ENCODE measurements at regions not wholly inside any gene's neighbourhood (a gene's known extent, or its start where the extent isn't known, plus 50 kb on each side); places are given as distances from the start of the nearest gene placed in this dataset.

DNA sequence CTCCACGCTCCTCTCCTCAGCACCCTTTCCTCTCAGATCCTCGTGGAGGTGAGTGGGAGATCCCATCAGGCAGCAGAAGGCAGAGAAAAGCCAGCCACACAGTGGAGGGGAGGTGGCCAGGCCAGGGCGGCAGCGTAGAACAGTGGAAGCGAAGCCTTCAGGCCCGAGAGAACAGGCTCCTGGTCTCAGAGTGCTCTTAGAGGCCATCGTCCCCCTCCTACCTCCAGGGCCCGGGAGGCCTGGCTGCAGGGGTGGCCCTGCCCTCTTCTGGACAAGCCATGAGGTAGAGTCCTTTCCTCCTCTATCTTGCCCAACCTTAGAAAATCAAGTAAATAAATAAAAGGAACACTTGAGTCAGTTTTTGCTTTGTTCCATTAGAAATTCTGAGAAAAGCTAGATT is 202.0 kb downstream of the KATNAL1 start:
- no peak for DNase-seq

DNA sequence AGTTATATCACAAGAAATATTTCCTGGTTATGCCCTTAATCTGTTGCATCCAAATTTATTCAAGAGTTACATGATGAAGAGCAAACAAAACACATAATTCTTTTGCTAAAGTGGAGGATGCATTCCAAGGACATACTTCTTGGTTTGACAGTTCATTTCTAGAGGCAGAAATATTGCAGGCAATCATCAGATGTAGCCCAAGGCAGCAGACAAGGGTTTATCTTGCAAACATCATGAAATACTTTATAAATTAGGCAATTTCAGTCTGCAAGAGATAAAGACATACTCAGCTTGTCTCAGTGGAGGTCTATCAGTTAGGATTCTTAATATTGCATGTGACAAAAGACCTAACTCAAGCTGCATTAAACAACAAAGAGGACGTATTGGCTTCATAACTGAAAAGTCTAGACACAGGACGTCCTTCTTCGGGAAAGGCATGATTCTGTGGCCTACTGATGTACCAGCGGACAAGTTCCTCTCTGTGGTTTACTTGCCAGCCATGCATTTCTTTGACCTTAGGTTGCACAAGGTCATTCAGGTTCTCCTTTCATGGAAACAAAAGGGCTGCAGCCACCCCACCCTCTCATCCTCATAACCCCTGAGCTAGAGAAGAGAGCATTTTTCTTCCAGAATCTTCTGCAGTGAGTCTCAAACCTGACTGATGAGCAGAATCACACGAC is 204.1 kb downstream of the KATNAL1 start:
- no peak for DNase-seq

DNA sequence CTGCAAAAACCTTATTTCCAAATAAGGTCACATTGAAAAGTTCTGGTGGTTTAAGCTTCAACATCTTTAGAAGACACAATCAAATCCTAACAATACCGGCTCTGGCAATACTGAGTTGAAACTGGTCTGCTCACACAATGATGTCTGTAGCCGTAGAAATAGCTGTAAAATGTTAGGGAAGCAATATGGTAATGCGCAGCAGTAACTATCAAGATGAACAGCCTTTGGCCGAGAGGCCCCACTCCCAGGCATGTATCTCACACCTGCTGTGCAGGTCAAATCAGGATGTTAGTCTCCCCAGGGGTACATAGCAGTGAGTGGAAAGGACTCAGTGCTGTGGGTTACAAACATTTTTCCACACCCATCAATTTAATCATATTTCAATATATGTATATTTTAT is 207.1 kb downstream of the KATNAL1 start:
- DNase-seq: no peak

DNA sequence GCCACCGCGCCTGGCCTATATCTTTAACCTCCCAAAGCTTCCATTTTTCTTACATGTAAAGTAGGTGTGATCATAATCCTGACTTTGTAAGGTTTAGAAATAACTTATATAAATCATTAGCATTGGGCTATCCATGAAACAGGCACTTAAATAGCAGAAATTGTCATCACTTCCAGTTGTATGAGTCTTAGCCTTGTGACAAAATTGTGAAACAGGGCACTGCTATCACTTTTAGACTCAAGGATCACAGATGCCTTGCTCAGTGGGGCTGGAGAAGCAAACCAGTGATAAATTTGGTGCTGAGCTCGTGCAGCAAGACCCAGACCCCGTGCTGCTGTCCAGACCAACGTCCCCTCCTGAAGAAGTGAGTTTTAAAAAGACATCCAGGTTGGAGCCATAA is 209.7 kb downstream of the KATNAL1 start:
- DNase-seq: no peak

DNA sequence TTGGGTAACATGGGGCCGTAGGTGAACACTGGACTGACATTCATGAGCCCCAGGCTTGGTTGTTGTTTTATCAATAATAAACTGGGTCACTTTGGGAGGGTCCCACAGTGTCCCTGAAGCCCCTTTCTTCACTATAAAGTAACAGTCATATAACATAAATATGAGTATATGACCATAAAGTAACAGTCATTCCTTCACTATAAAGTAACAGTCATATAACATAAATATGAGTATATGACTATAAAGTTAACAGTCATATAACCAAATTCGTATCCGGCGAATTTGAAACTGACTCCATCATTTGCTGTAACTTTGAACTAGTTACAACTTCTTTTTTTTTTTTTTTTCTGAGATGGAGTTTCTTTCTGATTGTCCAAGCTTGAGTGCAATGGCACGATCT is 210.3 kb downstream of the KATNAL1 start:
- no peak for DNase-seq

DNA sequence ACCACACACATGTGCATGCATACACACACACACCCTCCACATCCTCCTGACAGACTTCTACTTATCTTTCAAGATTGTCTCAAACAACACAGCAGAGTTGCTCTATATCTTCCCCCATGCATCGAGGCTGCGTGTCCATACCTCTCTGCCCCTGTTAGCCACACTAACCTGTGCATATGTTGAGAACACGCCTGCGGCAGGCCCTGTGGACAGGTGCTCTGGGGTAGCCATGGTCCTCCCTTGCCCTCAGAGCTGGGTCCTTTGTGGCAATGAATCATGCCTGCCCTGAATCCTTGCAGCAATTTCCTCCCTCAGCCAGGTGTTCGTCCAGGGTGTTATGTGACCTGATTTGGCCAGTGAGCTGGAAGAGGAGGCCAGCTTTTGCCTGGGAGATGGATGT is 213.3 kb downstream of the KATNAL1 start:
- DNase-seq: no peak

DNA sequence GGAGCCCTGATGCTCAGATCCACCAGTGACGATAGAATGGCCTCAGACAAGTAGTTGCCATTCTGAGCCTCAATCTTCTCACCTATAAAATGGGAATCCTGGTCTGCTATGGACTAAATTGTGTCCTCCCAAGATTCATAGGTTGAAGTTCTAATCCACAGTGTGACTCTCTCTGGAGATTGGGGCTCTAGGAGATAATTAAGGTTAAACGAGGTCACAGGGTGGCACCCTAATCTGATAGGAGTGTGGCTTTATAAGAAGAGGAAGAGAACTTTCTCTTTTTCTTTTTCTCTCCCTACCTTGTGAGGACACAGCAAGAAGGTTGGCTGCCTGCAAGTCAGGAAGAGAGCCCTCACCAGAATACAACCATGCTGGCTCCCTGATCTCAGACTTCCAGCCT is 214.1 kb downstream of the KATNAL1 start:
- no peak for DNase-seq

DNA sequence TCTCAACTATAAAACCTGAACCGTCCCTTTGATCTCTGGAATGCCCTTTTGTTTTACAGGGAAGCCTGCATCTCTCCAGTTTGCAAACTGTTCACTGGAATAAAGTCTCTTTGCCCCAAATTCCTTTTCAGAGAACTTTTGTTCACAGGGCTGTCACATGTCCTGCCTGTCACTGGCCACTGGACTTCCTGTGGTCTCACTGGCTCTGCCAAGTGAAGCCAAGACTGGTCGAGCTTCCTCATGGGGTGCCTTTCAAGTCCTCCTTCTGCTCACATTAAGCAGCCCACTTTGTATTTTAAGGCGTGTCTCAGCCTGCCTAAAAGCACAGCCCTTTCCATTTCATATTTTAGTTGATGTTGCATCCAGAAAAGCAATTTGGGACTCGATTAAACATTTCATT is 215.7 kb downstream of the KATNAL1 start:
- DNase-seq: no peak

DNA sequence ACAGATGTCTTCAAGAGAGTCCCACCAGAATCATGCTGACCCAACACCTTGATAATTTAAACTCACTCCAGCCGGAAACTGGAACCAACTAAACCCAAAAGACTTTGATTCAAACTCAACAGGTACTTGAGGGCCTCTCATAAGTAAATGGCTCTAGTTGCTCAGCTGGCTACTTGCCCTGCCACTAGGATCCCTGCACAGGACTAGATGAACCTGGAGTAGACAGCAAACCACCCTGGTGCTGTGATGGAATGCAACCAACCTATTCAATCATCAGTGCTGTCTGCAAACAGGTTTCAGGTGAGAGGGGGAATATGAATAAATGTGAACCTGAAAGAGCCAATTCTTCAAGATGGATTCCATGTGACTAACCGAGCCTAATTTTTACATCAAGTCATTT is 216.3 kb downstream of the KATNAL1 start:
- no peak for DNase-seq

DNA sequence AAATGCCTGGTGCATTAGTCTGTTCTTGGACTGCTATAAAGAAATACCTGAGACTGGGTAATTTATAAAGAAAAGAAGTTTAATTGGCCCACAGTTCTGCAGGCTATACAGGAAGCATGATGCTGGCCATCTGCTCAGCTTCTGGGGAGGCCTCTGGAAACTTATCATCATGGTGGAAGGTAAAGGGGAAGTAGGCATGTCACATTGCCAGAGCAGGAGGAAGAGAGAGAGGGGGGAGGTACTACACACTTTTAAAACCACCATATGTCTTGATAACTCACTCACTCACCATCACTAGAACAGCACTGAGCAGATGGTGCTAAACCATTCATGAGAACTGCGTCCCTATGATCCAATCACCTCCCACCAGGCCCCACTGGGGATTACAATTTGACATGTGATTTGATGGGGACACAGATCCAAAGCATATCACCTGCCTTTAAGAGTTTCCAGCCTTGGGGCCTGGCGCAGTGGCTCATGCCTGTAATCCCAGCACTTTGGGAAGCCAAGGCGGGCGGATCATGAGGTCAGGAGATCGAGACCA is 219.0 kb downstream of the KATNAL1 start:
- DNase-seq: no peak

DNA sequence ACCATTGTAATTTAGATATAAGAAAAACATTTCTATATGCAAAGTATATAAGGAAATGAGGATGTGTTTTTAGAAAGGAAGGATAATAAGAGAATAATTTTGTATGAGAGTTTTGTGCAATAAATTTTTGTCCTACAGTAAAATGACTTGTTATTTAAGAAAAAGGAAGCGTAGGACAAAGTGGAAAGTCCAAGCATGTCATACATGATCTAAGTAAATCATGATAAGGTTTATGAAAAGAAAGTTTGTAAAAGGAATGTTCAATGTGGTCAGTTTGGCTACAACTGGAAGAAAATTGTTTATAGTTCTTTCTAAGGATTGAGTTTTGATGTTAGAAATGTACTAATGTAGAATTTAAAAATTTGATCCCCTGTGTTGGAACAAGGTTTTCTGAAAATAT is 222.3 kb downstream of the KATNAL1 start:
- DNase-seq: no peak

DNA sequence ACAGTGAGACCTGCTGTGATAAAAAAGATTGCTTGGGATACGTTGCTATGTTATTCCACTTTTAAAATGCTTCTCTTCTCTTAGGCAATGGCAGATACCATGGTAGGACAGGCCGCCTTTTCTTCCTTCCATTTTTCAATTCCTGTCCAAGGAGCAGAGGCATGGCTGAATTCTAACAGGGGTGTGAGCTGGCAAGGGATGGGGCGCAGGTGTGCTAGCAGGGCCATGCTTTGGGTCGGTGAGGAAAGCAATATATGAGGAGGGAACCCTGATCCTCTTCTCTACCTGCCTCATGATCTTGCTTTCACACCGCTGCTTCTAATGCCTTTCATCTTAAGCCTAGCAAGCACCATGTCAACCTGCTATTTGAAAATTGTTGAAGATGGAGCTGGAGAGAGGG is 225.0 kb downstream of the KATNAL1 start:
- DNase-seq: no peak

DNA sequence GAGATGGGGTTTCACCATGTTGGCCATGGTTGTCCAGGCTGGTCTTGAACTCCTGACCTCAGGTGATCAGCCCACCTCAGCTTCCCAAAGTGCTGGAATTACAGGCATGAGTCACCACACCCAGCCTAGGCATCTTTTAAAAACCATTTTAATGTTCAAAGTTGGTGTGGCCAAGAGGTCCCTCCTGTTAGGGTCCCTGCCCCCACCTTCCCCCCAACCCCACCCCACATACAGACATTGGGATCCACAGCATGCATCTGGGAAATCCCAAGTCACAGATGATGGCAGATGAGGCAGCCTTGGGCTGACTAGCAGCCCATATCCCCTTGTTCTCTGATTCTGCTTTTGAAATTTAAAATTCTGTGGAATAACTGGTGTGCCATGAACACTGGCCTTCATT is 226.0 kb downstream of the KATNAL1 start:
- no peak for DNase-seq

DNA sequence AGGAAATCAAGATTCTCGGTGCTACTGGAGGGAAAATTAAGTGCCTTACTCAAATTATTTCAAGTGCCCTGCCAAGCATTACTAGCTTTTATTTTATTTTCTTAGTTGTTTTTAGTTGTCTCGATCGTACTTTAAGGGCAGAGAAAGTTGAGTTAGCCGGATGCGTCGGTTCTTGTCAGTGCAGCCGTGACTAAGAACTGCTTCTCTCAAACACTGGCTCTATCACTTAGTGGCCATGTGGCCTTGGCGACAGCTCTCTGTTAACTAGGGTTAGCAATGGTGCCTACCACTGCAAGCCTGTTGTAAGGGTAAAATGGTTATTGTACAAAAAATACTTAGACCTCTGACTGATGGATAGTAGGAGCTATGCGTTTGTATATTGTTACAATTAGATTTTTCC is 227.8 kb downstream of the KATNAL1 start:
- no peak for DNase-seq

DNA sequence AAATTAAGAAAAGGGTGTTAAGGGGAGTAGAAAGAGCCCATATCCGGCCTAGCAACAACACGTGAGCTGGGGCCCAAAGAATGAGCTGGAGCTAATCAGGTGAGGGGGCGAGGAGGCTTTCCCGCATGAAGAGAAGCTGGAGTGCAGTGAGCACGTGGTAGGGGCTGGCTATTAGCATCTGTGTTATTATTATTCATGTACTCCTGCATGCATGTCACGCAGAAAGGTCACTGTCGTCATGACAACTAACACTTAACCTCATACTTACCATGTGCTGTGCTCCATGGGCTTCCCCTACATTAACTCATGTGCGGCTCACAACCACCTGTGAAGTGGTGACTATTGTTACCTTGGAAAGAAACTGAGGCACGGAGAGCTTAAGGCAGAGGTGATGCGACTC is 227.6 kb upstream of the UBL3 start:
- no peak for DNase-seq

DNA sequence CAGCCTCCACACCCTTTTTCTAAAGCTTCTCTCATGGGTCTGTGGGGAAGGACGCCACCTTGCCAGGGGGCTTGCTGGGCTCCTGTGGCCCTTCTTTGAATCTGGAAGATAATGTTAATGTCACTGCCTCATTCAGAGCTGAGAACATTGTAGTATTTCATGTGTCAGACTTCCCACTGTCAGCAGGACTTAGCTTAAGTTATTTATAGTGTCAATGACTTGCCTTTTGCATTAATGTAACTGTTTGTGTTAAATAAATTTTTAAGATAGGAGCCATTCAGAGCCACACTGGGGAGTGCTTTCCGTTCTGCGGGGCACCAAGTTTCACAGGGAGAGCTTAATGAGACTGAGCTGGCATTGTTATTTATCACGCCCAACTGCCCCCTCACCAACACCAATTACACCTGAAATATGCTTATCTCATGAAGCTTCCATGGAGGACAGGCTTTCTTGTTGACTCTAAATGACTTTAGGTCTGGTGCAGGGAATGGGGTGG is 226.9 kb upstream of the UBL3 start:
- no peak for DNase-seq

DNA sequence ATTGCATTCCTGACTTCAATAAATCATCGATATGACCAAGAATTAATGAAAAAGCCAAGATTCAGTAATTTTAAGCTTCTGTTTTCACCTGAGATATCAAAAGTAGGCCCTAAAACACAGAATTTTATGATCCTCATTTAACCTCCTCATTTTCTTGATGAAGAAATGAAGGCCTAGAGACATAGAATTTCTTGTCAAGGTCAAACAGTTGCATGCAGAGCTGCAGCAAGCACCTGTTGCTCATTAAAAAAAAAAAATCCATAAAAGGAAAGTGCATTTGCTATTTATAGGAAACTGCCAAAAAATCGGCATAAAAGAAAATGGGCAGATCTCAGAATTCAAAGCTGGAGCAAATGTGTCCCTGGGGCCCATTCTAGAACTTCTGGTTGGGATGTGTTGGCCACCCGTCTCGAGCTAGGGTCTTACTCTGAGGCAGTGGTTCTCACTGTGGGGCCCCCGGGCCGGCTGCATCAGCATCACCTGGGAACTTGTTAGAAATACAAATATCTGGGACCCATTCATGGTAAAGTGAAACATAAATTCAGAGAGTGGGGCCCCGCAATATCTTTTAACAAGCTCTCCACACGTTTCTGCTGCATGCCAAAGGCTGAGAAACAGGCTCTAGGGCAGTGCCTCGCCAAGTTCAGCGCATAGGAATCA is 224.7 kb upstream of the UBL3 start:
- DNase-seq: no peak

DNA sequence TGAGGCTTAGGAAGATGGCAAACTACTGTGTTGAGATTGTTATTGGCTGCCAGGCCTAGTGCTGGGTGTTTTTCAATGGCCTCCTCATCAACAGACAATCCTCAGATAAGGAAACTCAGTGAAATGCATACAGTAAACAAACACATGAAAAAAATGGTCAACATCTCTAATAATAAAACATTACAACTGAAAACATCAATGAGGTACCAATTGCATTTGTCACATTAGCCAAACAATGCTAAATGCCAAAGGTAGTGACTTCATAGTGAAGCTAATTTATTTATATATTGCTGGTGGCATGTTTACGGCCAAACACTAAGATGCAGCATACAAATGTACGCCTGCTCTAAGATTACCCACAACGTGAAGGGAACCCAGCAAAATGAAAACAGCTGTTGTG is 224.0 kb upstream of the UBL3 start:
- no peak for DNase-seq

DNA sequence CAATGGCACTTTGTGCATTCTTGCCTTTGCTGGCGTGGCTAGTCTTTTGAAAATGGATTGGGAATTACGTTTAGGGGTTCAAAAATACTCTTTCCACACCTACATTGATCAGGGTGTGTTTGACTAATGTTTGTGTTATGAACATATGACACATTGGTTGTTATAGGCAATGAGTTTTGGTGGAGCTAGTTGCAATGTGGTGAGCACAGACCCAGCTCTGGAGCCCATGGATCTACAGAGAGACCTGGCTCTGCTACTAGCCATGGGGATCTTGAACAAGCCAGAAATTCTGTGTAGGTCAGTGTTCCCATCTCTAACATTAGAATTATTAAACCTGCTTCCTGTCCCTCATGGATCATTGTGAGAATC is 222.4 kb upstream of the UBL3 start:
- DNase-seq: no peak

DNA sequence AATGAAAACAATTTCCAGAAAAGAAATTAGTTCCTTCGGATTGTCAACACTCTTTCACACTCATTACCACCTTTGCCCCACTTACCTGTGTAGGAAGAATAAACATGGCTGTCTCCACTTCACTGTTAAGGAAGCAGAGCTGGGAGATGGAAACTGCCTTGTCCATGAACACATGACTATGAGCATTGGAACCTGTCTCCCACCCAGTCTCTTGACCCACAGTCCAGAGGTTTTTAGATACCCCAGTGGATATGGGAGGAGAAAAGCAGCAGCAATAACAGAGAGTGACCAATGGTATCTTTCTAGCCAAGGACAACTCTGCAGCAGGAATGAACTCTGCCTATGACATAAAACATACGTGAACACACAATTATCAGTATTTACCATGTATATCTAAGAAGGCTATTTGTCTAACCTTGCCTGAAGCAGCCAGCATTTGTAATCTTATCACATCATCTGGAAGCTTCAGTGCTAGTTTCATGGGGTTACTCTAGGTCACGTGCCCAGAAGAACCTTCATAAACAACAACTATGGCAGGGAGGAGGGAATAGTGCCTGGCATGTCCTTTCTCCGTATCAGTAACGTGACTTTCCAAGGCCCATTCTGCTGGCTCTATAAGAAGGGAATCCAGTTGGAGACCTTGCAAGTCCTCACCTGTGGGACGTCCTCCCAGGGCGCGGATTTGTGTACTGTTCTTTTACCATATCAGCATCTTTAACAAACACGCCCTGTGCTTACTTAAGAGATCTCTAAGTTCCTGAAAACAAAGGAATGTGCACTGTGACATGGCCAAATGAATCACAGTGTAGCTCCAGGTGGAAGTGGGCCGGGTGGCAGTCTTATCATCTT is 221.8 kb upstream of the UBL3 start:
- no peak for DNase-seq

DNA sequence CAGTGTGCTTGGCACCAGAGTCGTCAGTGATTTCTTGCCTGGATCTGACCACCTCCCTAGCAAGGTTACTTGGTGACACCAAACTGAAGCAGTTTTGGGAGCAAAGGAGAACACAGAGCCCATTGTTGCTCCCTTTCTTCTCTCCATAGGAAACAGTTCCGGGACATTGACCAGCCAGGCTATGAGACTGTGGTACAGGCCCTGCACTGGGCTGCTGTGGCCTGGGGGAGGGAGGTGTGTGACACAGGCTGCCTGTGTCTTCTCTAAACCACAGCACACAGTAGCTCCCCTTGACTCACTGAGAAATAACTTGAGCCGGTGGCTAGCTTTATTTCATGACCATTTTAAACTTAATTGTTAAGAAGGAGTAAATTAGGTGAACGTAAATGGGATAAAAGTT is 214.8 kb upstream of the UBL3 start:
- no peak for DNase-seq

DNA sequence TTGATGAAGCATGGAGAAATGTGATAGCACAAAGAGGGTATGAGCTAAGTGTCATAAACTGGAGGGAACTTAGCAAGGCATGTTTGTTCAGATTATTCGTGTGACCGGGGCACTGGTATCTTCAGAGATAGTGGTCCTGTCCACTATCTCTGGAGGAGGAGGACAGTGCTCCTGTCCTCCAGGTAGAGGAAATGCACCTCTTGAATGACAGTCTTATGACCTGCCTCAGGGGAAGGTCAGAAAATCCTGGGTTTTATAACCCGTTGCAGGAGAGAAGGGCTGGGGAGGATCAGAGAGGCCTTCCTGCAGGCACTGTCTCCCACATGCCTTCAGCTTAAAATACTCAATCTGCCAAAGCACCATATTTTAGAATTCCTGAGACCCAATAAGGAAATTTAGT is 213.5 kb upstream of the UBL3 start:
- DNase-seq: no peak

DNA sequence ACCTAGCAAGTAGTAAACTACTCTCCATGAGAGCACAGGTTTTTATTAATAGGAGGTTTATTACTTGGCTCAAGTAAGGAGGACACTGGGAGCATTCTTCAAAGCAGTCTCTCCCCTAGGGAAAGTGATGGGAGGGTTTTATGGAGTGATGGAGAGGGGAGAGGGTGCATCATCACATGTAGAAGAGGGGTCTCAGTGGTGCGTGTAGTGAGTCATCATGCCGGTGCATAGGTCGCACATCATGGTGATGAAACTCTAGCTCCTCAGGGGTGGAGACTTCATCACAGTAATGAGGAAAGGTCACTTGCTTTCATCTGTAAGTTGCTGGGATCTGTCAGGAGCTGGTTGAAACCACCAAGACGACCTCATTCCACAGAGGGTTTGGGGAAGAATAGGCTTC is 210.8 kb upstream of the UBL3 start:
- DNase-seq: no peak

DNA sequence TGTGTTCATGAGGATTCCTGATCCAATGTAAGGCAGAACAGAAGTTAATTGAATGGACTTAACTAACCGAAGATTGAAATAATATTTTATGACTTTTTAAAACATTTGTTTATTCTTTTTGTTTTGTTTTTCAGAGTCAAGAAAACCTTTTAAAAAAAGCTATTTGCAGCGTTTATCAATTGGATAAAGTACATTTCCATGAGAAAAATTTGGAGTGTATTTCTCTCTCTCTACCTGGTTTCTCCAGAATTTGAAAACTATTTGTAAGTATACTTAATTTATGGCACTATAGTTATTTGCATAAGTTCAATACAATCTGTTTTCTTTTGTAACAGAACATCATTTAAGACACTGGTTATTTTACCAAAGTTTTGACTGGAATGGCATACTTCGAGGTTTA is 208.0 kb upstream of the UBL3 start:
- DNase-seq: no peak
